Neural cell (in vitro differentiated cells): ENCODE measurements at regions not wholly inside any gene's neighbourhood (a gene's known extent, or its start where the extent isn't known, plus 50 kb on each side); places are given as distances from the start of the nearest gene placed in this dataset.

ENCODE experiments used
- EP300 ChIP-seq: fragments of 450-650 bp; conservative IDR thresholded peaks from 2 replicates; pipeline ENCODE4 v1.6.1; 2014; ENCODE audit warnings: antibody characterized with exemption, mild to moderate bottlenecking, moderate library complexity; ENCODE audit not compliant: poor library complexity, severe bottlenecking
- EZH2 ChIP-seq: fragments of 200-600, 300-800 bp; shearing (Covaris generic), sonication (generic); IDR thresholded peaks from 2 replicates; pipeline ENCODE4 v1.6.1; 2014; ENCODE audit warnings: antibody characterized with exemption, low read length, borderline replicate concordance, mild to moderate bottlenecking; ENCODE audit not compliant: insufficient read depth, poor library complexity, severe bottlenecking
- POLR2AphosphoS5 ChIP-seq: IDR thresholded peaks from 2 replicates; pipeline ENCODE4 v1.6.1; 2012
- RAD21 ChIP-seq: fragments of 450-650 bp; conservative IDR thresholded peaks from 2 replicates; pipeline ENCODE4 v1.6.1; 2014; ENCODE audit warnings: antibody characterized with exemption, mild to moderate bottlenecking, moderate library complexity
- REST ChIP-seq: IDR thresholded peaks from 2 replicates; pipeline ENCODE4 v1.6.1; 2012; ENCODE audit warnings: borderline replicate concordance
- SMC3 ChIP-seq: fragments of 450-650 bp; conservative IDR thresholded peaks from 2 replicates; pipeline ENCODE4 v1.6.1; 2014; ENCODE audit warnings: antibody characterized with exemption, mild to moderate bottlenecking, moderate library complexity; ENCODE audit not compliant: poor library complexity
- TAF1 ChIP-seq: IDR thresholded peaks from 2 replicates; pipeline ENCODE4 v1.6.1; 2012; ENCODE audit warnings: low read depth
- TF ChIP-seq, protein P1 (sequence below): fragments of 450-650 bp; IDR thresholded peaks from 2 replicates; pipeline ENCODE4 v1.5.1; 2014; ENCODE audit warnings: antibody characterized with exemption, mild to moderate bottlenecking, moderate library complexity; ENCODE audit not compliant: poor library complexity, severe bottlenecking

- no peak for TF ChIP-seq REST
- TF ChIP-seq, protein P1, sequence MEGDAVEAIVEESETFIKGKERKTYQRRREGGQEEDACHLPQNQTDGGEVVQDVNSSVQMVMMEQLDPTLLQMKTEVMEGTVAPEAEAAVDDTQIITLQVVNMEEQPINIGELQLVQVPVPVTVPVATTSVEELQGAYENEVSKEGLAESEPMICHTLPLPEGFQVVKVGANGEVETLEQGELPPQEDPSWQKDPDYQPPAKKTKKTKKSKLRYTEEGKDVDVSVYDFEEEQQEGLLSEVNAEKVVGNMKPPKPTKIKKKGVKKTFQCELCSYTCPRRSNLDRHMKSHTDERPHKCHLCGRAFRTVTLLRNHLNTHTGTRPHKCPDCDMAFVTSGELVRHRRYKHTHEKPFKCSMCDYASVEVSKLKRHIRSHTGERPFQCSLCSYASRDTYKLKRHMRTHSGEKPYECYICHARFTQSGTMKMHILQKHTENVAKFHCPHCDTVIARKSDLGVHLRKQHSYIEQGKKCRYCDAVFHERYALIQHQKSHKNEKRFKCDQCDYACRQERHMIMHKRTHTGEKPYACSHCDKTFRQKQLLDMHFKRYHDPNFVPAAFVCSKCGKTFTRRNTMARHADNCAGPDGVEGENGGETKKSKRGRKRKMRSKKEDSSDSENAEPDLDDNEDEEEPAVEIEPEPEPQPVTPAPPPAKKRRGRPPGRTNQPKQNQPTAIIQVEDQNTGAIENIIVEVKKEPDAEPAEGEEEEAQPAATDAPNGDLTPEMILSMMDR: no peak
- TF ChIP-seq SMC3: no peak
- TF ChIP-seq EZH2: no peak
- no peak for TF ChIP-seq EP300
- no peak for TF ChIP-seq RAD21
- no peak for TF ChIP-seq TAF1
- TF ChIP-seq POLR2AphosphoS5: no peak
These were observed 904.1 kb downstream of the RPA4 start for GRCh38 chrX:97787849-97788248.
